ENCODE measurements at regions not wholly inside any gene's neighbourhood (a gene's known extent, or its start where the extent isn't known, plus 50 kb on each side); places are given as distances from the start of the nearest gene placed in this dataset.
"Not testable (repeated sequence)": the region's sequence is repeated elsewhere in the genome, so short reads cannot be mapped to it uniquely, and the experiment has no call there.

DNA sequence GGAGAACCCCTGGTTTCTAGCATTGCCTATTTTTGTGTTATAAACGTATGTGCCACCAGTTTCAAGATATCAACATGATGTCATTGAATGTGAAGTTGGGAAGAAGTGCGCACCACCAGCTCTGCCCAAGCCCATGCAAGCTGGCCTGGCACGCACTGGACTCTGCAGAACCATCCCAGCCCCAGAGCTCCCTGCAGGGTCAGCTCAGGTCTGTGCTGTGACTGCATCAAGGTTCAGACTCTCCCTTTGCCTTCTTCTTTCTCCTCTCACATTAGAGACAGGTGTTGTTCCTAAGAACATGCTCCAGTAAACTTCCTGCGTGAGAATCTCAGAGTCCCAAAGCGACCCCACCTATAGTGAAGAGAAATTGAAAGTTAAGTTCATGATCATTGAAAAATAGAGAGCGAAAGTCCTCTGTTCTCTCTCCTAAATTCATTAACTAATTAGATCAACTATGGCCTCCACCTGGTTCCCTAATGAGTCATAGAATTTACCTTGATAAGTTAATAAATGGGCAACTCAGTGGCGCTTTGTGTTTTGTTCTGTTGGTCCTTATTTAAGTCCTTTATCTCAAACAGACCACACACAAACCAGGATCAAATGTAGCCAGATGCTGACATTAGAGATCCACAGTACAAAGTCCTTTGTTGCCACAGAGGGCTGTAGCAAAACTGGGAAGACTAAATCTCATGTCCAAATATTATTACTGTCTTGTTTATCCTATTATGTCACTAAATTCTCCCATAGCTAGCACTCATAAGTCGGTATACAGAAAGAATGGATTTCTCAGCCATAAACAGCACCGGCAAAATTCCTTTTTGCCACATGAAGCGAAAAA is 432.3 kb downstream of the STK39 start:
- H3K36me3 ChIP-seq (ENCODE audit: low read depth) = no peaks in the 10 kb centered on the region
- no peaks in the 10 kb centered on the region for H3K4me1 ChIP-seq (ENCODE audit: low read depth)
- no peaks in the 10 kb centered on the region for H3K9me3 ChIP-seq
- TF ChIP-seq, protein P1, sequence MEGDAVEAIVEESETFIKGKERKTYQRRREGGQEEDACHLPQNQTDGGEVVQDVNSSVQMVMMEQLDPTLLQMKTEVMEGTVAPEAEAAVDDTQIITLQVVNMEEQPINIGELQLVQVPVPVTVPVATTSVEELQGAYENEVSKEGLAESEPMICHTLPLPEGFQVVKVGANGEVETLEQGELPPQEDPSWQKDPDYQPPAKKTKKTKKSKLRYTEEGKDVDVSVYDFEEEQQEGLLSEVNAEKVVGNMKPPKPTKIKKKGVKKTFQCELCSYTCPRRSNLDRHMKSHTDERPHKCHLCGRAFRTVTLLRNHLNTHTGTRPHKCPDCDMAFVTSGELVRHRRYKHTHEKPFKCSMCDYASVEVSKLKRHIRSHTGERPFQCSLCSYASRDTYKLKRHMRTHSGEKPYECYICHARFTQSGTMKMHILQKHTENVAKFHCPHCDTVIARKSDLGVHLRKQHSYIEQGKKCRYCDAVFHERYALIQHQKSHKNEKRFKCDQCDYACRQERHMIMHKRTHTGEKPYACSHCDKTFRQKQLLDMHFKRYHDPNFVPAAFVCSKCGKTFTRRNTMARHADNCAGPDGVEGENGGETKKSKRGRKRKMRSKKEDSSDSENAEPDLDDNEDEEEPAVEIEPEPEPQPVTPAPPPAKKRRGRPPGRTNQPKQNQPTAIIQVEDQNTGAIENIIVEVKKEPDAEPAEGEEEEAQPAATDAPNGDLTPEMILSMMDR (IDR thresholded peaks at IDR 0.05) = no peak
- ATAC-seq (no peak), DNase-seq (no peak)
- H3K4me3 ChIP-seq = no peak overlapping the region
- intact Hi-C loops (cut with DNase I, micrococcal nuclease) = no loop called here

DNA sequence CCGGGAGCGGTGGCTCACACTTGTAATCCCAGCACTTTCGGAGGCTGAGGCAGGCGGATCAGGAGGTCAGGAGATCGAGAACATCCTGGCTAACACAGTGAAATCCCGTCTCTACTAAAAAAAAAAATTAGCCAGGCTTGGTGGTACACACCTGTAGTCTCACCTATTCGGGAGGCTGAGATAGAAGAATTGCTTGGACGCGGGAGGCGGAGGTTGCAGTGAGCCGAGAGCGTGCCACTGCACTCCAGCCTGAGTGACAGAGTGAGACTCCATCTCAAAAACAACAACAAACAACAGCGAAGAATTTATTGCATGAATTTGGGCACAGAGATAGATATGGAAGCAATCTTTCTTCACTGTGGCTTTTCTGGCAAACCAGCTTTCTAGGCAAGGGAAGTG is 432.9 kb downstream of the STK39 start:
- H3K4me1 ChIP-seq (ENCODE audit: low read depth); H3K36me3 ChIP-seq (ENCODE audit: low read depth); intact Hi-C loops (cut with DNase I, micrococcal nuclease); H3K9me3 ChIP-seq; ATAC-seq; DNase-seq; H3K4me3 ChIP-seq: not testable (repeated sequence)

DNA sequence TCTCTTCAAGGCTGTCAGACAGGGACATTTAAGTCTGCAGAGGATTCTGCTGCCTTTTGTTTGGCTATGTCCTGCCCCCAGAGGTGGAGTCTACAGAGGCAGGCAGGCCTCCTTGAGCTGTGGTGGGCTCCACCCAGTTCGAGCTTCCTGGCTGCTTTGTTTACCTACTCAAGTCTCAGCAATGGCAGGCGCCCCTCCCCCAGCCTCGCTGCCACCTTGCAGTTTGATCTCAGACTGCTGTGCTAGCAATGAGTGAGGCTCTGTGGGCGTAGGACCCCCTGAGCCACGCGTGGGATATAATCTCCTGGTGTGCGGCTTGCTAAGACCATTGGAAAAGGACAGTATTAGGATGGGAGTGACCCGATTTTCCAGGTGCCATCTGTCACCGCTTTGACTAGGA is 437.6 kb downstream of the STK39 start:
- intact Hi-C loops (cut with DNase I, micrococcal nuclease); ATAC-seq; H3K4me3 ChIP-seq: not testable (repeated sequence)

DNA sequence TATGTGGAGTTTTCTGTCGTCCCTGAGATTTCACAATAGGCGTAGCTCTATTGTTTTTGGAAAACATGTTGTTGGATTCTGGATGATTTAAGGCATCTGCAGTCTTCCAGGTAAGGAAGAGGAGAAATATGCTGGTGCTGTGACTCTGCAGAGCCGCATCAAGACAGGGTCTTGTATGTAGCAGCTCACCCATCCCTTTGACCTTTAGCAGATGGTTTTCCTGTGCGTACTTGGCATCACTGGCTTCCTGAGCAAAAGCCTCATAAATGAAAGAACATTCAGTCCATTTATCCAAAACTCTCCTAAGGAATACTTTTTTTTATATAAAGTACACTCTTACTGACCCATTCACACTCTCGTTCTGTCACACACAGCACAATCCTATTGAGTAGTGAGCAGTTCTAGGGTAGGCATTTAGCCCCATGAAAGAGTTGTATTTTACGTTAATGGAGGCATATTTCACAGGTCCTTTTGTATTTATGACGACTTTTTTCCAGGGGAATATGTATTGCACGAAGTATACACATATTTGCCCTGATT is 443.9 kb downstream of the STK39 start:
- no peak overlapping the region for H3K4me3 ChIP-seq
- no peaks in the 10 kb centered on the region for H3K36me3 ChIP-seq (ENCODE audit: low read depth)
- H3K4me1 ChIP-seq (ENCODE audit: low read depth) = no peaks in the 10 kb centered on the region
- ATAC-seq (no peak), DNase-seq (no peak)
- intact Hi-C loops (cut with DNase I, micrococcal nuclease) = no loop called here
- TF ChIP-seq, protein P1 (IDR thresholded peaks at IDR 0.05) = no peak
- no peaks in the 10 kb centered on the region for H3K9me3 ChIP-seq

More for the DNA sequence above, 437.6 kb downstream of the STK39 start:
- H3K4me1 ChIP-seq (ENCODE audit: low read depth); H3K9me3 ChIP-seq; DNase-seq; H3K36me3 ChIP-seq (ENCODE audit: low read depth): not testable (repeated sequence)

DNA sequence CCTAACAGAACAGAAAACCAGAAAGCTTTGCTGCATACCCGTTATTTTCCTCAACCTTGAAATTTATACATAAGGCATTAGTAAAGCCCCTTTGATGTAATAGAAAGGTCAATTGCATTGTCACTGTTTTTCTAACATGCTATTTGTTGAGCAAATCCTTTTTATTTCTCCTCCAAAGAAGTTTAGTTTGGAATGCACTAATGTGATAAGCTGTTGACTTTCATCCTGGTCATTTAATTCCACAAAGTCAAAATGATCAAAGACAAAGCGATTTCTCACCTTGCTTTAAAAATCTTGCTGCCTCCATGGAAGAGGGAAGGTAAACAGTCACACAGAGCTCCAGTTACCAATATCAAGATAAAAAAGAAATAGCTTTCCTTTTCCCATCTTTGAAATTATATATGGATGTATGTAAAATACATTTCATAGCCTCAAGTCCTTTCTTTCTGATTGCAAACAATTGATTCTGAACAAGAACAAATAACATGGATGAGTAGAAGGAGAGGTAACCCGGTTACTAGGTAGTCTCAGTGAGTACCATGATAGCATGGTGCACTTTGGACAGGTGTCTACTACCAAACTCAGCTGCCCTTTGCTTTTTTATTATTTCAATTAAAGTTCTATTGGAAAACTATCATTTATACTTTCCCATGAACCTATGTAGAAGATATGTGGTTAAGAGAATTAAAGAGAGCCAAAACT is 452.7 kb downstream of the STK39 start:
- no peaks in the 10 kb centered on the region for H3K9me3 ChIP-seq
- intact Hi-C loops (cut with DNase I, micrococcal nuclease) = no loop called here
- H3K36me3 ChIP-seq (ENCODE audit: low read depth) = no peaks in the 10 kb centered on the region
- DNase-seq = no peak
- no peaks in the 10 kb centered on the region for H3K4me1 ChIP-seq (ENCODE audit: low read depth)
- H3K4me3 ChIP-seq = no peak overlapping the region
- no peak for ATAC-seq
- TF ChIP-seq, protein P1 (IDR thresholded peaks at IDR 0.05) = no peak

DNA sequence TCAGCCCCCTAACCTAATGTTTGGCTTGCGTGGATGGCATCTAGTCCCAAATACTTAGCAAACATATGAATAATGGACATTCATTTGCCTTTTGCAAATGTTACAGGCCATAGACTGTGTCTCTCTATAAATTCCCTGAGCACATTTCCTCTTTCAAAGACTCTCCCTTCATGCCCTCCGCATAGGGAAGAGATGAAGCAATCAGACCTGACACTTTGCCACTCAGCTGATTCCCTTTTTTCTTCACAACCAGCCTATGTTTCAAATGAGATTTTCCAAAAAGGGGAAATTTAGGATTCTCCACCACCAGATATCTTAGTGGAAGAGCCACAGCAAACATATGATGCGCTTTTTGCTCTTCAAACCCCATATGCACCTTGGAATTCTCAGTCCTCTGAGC is 453.7 kb downstream of the STK39 start:
- Histone ChIP-seq H3K36me3 (ENCODE audit: low read depth) (no peaks in the 10 kb centered on the region), H3K4me3 (no peak overlapping the region), H3K9me3 (no peaks in the 10 kb centered on the region), H3K4me1 (ENCODE audit: low read depth) (no peaks in the 10 kb centered on the region)
- intact Hi-C loops (cut with DNase I, micrococcal nuclease) = no loop called here
- DNase-seq (no peak), ATAC-seq (no peak)
- TF ChIP-seq, protein P1 (IDR thresholded peaks at IDR 0.05) = no peak

Measured in mucosa of descending colon (tissue), 3 donors.